ENCODE measurements at regions not wholly inside any gene's neighbourhood (a gene's known extent, or its start where the extent isn't known, plus 50 kb on each side); places are given as distances from the start of the nearest gene placed in this dataset.

GRCh38 chr14:97944380-97944779 is 1147.2 kb downstream of the VRK1 start:
- TF ChIP-seq, protein P1, sequence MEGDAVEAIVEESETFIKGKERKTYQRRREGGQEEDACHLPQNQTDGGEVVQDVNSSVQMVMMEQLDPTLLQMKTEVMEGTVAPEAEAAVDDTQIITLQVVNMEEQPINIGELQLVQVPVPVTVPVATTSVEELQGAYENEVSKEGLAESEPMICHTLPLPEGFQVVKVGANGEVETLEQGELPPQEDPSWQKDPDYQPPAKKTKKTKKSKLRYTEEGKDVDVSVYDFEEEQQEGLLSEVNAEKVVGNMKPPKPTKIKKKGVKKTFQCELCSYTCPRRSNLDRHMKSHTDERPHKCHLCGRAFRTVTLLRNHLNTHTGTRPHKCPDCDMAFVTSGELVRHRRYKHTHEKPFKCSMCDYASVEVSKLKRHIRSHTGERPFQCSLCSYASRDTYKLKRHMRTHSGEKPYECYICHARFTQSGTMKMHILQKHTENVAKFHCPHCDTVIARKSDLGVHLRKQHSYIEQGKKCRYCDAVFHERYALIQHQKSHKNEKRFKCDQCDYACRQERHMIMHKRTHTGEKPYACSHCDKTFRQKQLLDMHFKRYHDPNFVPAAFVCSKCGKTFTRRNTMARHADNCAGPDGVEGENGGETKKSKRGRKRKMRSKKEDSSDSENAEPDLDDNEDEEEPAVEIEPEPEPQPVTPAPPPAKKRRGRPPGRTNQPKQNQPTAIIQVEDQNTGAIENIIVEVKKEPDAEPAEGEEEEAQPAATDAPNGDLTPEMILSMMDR (IDR thresholded peaks at IDR 0.05): no peak
- no peak for TF ChIP-seq POLR2A (IDR thresholded peaks at IDR 0.05)
